HUES64 (cell line): ENCODE measurements at regions not wholly inside any gene's neighbourhood (a gene's known extent, or its start where the extent isn't known, plus 50 kb on each side); places are given as distances from the start of the nearest gene placed in this dataset.

Experiments used
- H3K27ac ChIP-seq: 2 replicates; pipeline ENCODE4 v1.7.0; 2013; ENCODE audit warnings: low read depth, low read length, inconsistent platforms
- H3K27me3 ChIP-seq: 2 replicates; pipeline ENCODE4 v1.6.1; 2013; ENCODE audit warnings: mild to moderate bottlenecking, low read length; ENCODE audit not compliant: insufficient read depth
- H3K36me3 ChIP-seq: 2 replicates; pipeline ENCODE4 v1.6.1; 2013; ENCODE audit warnings: mild to moderate bottlenecking, low read length; ENCODE audit not compliant: insufficient read depth
- H3K4me1 ChIP-seq: 2 replicates; pipeline ENCODE4 v1.6.1; 2013; ENCODE audit warnings: mild to moderate bottlenecking, low read length, moderate library complexity; ENCODE audit not compliant: insufficient read depth
- H3K4me3 ChIP-seq: 2 replicates; pipeline ENCODE4 v1.5.1; 2013; ENCODE audit warnings: mild to moderate bottlenecking, low read length, moderate library complexity
- H3K9ac ChIP-seq: 2 replicates; pipeline ENCODE4 v1.6.1; 2013; ENCODE audit warnings: mild to moderate bottlenecking, low read depth, low read length
- H3K9me3 ChIP-seq: 2 replicates; pipeline ENCODE4 v1.6.1; 2013; ENCODE audit warnings: low read depth, low read length; ENCODE audit not compliant: insufficient read depth
- WGBS: fragments of 150-250, 120-280 bp; methylation state at CpG from one replicate; pipeline ENCODE4 v1.1.7; 2013; ENCODE audit warnings: missing lambda C conversion rate; 5-methylcytosine and 5-hydroxymethylcytosine counted together

GRCh38 chr2:21306235-21306634, 182.5 kb downstream of the TDRD15 start:
- H3K9ac ChIP-seq, result no peak overlapping the region
- no peaks in the 10 kb centered on the region for H3K9me3 ChIP-seq
- no peaks in the 10 kb centered on the region for H3K27me3 ChIP-seq
- no peaks in the 10 kb centered on the region for H3K36me3 ChIP-seq
- H3K27ac ChIP-seq, result no peak overlapping the region
- 81% methylated on average over 1 of the region's 2 CpGs for WGBS
- H3K4me1 ChIP-seq, result no peaks in the 10 kb centered on the region
- no peak overlapping the region for H3K4me3 ChIP-seq

GRCh38 chr2:21307037-21307436, 183.3 kb downstream of the TDRD15 start:
- Histone ChIP-seq H3K27me3 (no peaks in the 10 kb centered on the region), H3K9ac (no peak overlapping the region), H3K4me3 (no peak overlapping the region), H3K36me3 (no peaks in the 10 kb centered on the region), H3K4me1 (no peaks in the 10 kb centered on the region), H3K9me3 (no peaks in the 10 kb centered on the region), H3K27ac (no peak overlapping the region)
- WGBS, result 93% methylated on average over 1 of the region's 1 CpG

GRCh38 chr2:21310493-21310892, 186.7 kb downstream of the TDRD15 start:
- H3K4me3 ChIP-seq, result no peak overlapping the region
- no peak overlapping the region for H3K9ac ChIP-seq
- 97% methylated on average over 1 of the region's 1 CpG for WGBS
- no peak overlapping the region for H3K27ac ChIP-seq
- H3K4me1 ChIP-seq, result no peaks in the 10 kb centered on the region
- H3K36me3 ChIP-seq, result no peaks in the 10 kb centered on the region
- no peaks in the 10 kb centered on the region for H3K27me3 ChIP-seq
- no peaks in the 10 kb centered on the region for H3K9me3 ChIP-seq

GRCh38 chr2:21314322-21314835, 190.6 kb downstream of the TDRD15 start:
- Histone ChIP-seq H3K27ac (no peak overlapping the region), H3K9me3 (no peaks in the 10 kb centered on the region), H3K9ac (no peak overlapping the region), H3K4me3 (no peak overlapping the region), H3K36me3 (no peaks in the 10 kb centered on the region), H3K4me1 (no peaks in the 10 kb centered on the region), H3K27me3 (no peaks in the 10 kb centered on the region)
- 97% methylated on average over 2 of the region's 2 CpGs for WGBS

GRCh38 chr2:21317131-21317530, 193.4 kb downstream of the TDRD15 start:
- H3K4me3 ChIP-seq, result no peak overlapping the region
- WGBS, result 29% methylated on average over 10 of the region's 10 CpGs

GRCh38 chr2:21318263-21318662, 194.5 kb downstream of the TDRD15 start:
- Histone ChIP-seq H3K27me3 (no peaks in the 10 kb centered on the region), H3K27ac (no peak overlapping the region), H3K9ac (no peak overlapping the region), H3K4me3 (no peak overlapping the region), H3K36me3 (no peaks in the 10 kb centered on the region), H3K9me3 (no peaks in the 10 kb centered on the region), H3K4me1 (no peaks in the 10 kb centered on the region)
- 95% methylated on average over 1 of the region's 2 CpGs for WGBS

More at GRCh38 chr2:21317131-21317530, 193.4 kb downstream of the TDRD15 start:
- no peaks in the 10 kb centered on the region for H3K27me3 ChIP-seq
- no peak overlapping the region for H3K27ac ChIP-seq
- no peaks in the 10 kb centered on the region for H3K4me1 ChIP-seq
- H3K9ac ChIP-seq, result no peak overlapping the region
- no peaks in the 10 kb centered on the region for H3K36me3 ChIP-seq
- H3K9me3 ChIP-seq, result no peaks in the 10 kb centered on the region

- H3K4me1 ChIP-seq, result no peaks in the 10 kb centered on the region
- no peaks in the 10 kb centered on the region for H3K27me3 ChIP-seq
- no peaks in the 10 kb centered on the region for H3K36me3 ChIP-seq
- H3K9me3 ChIP-seq, result no peaks in the 10 kb centered on the region
- no peak overlapping the region for H3K27ac ChIP-seq
- no peak overlapping the region for H3K9ac ChIP-seq
- no peak overlapping the region for H3K4me3 ChIP-seq
- 76% methylated on average over 2 of the region's 2 CpGs for WGBS
Observed at GRCh38 chr2:21326152-21326551, 202.4 kb downstream of the TDRD15 start.

- no peak overlapping the region for H3K9ac ChIP-seq
- WGBS, result 96% methylated on average over 4 of the region's 4 CpGs
- no peaks in the 10 kb centered on the region for H3K4me1 ChIP-seq
- no peaks in the 10 kb centered on the region for H3K27me3 ChIP-seq
- no peak overlapping the region for H3K27ac ChIP-seq
- H3K36me3 ChIP-seq, result no peaks in the 10 kb centered on the region
- no peaks in the 10 kb centered on the region for H3K9me3 ChIP-seq
- H3K4me3 ChIP-seq, result no peak overlapping the region
Observed at GRCh38 chr2:21328177-21328576, 204.4 kb downstream of the TDRD15 start.

- Histone ChIP-seq H3K4me1 (no peaks in the 10 kb centered on the region), H3K4me3 (no peak overlapping the region), H3K9ac (no peak overlapping the region), H3K36me3 (no peaks in the 10 kb centered on the region), H3K9me3 (peaks cover 11% of the 10 kb centered on the region; the same call in 1 of the 2 replicates), H3K27ac (no peak overlapping the region), H3K27me3 (no peaks in the 10 kb centered on the region)
- 95% methylated on average over 5 of the region's 5 CpGs for WGBS
Observed at GRCh38 chr2:21330786-21331391, 207.1 kb downstream of the TDRD15 start.

GRCh38 chr2:21331625-21332370, 208.0 kb downstream of the TDRD15 start:
- Histone ChIP-seq H3K36me3 (no peaks in the 10 kb centered on the region), H3K4me1 (no peaks in the 10 kb centered on the region), H3K27ac (no peak overlapping the region), H3K9ac (no peak overlapping the region), H3K4me3 (no peak overlapping the region), H3K9me3 (peaks cover 11% of the 10 kb centered on the region; the same call in 1 of the 2 replicates), H3K27me3 (no peaks in the 10 kb centered on the region)
- 94% methylated on average over 2 of the region's 3 CpGs for WGBS

GRCh38 chr2:21332993-21333625, 209.3 kb downstream of the TDRD15 start:
- no peak overlapping the region for H3K9ac ChIP-seq
- H3K27ac ChIP-seq, result no peak overlapping the region
- 90% methylated on average over 5 of the region's 5 CpGs for WGBS
- no peak overlapping the region for H3K4me3 ChIP-seq
- H3K4me1 ChIP-seq, result no peaks in the 10 kb centered on the region
- no peaks in the 10 kb centered on the region for H3K36me3 ChIP-seq
- no peaks in the 10 kb centered on the region for H3K27me3 ChIP-seq
- peaks cover 11% of the 10 kb centered on the region; the same call in 1 of the 2 replicates for H3K9me3 ChIP-seq
